Stimulated activated CD8-positive, alpha-beta memory T cell treated with anti-CD3 and anti-CD28 coated beads, Interleukin-15, amount 100 ng/mL, for 4 hours (primary cell): ENCODE measurements at regions not wholly inside any gene's neighbourhood (a gene's known extent, or its start where the extent isn't known, plus 50 kb on each side); places are given as distances from the start of the nearest gene placed in this dataset.
"Not testable (repeated sequence)": the region's sequence is repeated elsewhere in the genome, so short reads cannot be mapped to it uniquely, and the experiment has no call there.

Experiments used
- DNase-seq, 2 donors: peaks; one replicate each; pipeline ENCODE4 v3.0.0-alpha.2; 2020; ENCODE audit warnings: low read depth in 2 of 2

DNA sequence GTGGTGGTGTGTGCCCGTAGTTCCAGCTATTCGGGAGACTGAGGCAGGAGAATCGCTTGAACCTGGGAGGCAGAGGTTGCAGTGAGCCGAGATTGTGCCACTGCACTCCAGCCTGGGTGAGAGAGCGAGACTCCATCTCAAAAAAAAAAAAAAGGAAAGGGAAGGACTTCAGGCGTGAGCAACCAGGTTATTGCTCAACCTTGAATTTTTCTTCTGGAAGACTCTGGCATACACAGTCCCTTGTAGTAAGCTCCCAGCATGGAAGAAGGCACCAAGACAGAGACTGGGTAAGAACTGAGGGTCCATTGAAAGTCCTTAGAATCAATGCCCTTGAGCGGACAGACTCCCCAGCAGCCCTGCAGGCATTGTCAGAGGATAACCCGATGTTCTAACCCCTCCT is 75.0 kb downstream of the C9orf50 start:
- DNase-seq: not testable (repeated sequence)

DNA sequence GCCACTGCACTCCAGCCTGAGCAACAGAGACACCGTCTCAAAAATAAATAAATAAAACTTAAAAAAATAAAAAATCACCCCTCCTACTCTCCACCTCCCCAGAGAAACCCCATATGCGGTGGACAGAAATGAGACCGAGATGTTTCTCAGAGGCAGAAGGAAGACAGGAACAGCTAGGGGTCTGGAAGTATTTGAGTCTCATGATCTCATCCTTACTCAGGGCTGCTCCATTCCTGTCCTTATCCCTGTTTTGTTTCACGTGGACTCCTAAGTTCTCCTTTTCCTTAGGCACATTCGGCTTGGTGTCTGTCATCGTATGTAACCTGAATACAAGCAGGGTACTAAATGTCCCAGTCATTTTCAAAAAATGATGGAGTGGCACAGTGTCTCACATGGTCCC is 76.1 kb downstream of the C9orf50 start:
- DNase-seq: no peak

DNA sequence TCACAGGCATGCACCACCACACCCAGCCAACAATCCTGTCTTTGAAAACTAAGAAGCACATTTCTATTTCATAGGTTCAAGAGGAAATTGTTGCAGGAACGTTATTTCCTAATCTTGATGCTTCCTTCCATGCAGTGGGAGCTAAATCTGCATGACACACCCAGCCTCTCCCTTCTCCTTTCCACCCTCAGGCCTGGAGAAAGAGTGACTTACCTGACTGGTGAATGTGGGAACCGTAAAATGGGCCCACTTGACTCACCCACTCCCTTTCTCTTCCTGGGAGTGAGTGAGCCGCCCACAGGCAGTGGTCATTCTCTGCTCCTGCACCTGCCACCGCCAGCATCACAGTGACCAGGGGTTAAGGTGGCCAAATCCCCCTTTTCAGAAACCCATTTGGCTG is 78.2 kb downstream of the C9orf50 start:
- DNase-seq: no peak

DNA sequence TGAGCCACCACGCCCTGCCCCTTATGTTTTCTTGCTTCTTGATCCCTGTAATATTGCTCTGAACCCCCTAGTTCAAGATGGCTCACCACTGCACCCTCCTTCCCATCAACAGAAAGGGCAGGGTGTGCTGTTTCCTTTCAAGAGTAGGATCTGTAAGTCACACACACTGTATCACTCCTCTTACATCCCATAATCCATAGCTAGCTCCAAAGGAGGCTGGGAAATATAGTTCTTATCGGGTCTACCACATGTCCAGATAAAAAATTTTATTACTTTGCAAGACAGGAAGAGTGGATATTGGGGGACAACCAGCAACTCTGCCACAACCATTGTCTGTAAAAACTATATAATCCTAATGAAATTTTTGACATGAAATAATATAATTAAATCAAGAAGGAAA is 79.6 kb downstream of the C9orf50 start:
- DNase-seq: no peak

DNA sequence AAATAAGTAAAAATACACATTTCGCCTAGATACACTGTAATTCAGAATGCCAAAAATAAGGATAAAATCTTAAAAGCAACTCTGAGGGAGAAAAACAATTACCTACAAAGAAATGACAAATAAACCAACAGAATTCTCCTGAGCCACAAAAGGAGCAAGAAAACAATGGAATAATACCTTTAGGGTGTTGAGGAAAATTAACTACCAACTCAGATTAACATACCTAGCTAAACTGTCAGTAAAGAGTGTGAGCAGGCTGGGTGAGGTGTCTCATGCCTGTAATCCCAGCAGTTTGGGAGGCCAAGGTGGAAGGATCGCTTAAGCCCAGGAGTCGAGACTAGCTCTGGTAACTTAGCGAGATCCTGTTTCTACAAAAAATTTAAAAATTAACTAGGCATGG is 81.5 kb downstream of the C9orf50 start:
- DNase-seq: no peak

DNA sequence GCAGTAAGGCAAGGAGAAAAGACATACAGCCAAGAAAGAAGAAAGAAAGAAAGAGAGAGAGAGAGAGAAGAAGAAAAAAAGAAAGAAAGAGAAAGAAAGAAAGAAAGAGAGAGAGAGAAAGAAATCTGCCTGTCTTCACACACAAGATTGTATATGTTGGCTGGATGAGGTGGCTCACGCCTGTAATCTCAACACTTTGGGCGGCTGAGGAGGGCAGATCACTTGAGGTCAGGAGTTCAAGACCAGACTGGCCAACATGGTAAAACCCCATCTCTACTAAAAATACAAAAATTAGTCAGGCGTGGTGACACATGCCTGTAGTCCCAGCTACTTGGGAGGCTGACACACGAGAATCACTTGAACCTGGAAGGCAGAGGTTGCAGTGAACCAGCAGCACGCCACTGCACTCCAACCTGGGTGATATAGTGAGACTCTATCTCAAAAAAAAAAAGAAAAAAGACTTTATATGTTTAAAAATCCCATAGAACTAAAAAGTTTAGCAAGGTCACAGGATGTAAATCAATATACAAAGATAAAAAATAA is 89.0 kb downstream of the C9orf50 start:
- DNase-seq: not testable (repeated sequence)

DNA sequence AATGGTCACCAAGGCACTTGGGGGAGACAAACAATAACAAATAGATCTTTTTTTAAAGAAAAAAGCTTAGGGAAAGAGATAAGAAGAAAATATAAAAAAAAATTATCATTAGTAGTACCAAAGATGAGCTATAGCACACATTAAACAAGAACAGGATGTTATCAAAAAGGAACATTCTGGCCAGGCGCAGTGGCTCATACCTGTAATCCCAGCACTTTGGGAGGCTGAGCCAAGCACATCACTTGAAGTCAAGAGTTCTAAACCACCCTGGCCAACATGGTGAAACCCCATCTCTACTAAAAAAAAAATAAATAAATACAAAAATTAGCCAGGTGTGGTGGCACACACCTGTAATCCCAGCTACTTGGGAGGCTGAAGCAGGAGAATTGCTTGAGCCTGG is 92.9 kb downstream of the C9orf50 start:
- DNase-seq: not testable (repeated sequence)

DNA sequence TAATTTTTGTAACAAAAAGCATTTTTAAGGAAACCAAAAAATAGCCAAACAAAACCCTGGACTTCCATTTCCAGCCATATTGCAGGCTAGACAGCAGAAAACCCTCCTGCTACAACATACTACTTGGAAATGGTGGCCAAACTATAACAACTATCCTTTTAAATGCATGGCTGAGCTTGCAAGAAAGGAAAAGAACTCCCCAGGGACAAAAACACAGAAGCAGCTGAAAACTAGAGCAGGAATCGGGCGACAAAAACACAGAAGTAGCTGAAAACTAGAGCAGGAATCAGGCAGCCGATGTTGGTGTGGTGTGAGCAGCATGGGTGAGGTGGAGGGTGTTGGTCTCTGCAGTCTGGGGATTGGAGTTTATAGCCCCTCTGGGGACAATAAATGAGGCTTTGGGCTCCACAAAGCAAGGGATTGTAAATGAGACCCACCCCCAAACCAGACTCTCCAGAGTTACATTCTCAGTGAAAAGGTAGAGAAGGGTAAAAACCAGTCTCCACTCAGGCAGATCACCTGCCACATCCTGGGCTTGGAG is 95.2 kb downstream of the C9orf50 start:
- DNase-seq: no peak

DNA sequence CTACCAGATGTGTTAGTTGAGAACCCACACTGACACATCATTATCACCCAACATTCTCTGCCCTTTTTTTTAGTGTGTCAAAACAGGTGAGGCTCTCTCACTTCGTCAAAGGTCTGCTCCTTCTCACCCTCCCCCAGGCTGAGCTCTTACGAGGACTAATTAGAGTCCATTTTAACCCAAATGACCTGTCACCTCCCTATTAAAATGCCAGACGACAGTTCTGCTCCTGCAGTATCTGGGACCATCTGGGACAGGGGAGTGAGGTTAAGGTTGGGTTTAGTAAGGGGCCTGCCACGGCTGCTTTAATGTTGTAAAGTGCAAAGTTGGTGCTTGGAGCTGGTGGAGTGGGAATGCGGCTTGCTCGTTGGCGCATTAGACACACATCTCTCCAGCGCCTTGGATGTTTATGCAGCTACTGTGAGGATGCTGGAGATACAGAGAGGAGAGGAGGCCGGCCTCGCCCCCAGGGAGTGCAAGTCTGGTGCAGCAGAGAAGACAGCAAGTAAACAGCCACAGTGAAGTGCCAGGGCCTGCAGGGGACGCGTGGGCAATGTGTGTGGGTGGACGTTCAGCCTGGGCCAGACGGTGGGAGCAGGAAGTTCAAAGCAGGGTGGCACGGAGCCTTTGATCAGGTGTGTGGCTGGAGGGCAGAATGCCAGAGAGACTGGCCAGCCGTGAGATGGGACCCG is 96.2 kb downstream of the C9orf50 start:
- no peak for DNase-seq

DNA sequence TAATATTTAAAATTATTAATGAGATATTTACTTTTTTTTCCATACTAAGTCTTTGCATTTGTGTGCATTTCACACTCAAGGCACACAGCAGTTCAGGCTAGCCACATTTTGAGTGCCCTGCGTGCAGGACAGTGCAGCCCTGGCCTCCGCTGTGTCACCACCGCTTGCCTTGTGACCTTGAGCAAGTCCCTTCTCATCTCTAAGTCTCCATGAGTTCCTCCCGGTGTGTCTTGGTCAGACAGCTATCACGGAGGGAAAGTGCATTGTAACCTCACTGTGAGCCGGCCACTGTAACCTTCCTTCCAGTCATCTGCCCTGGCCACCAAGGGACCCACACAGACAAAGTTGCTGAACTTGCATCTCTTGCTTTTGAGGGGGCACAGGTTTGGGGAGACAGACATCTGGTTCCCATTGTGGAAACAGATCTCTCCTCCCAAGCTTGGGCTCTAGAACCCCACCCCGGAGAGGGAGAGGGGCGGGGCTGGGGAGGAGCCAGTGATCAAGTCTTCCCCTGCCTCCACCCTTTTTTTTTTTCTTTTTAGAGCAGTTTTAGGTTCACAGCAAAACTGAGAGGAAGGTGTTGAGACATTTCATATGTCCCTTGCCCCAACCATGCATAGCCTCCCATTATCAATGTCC is 96.8 kb downstream of the C9orf50 start:
- no peak for DNase-seq

DNA sequence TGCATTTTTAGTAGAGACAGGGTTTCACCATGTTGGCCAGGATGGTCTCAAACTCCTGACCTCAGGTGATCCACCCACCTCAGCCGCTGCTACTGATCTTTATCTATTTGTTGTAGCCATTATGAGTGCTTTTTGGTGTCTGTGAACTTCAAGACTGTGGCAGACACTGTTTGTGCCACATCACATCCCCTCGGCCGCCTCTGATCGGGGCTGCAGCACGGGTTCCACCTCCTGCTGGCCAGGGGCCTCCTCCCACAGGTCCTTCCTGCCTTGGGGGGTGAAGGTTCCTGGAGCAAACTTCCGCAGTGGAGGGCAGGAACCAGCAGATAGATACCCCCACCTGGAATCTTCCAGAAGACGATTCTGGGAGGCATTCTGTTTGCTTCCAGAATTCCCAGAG is 98.5 kb downstream of the C9orf50 start:
- no peak for DNase-seq

DNA sequence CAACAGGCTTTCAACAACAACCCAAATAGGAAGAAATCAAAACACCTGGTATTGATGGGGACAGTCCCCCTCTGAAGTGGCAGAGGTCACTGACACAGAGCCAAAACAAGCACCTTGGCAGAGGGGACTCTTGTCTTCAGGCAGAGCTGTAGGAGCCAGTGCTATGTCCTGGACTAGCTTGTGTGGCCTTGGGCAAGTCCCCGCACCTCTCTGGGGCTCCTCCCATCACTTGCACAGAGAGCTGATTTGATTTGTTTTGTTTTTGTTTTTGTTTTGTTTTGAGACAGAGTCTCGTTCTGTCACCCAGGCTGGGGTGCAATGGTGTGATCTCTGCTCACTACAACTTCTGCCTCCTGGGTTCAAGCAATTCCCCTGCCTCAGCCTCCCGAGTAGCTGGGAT is 100.8 kb downstream of the C9orf50 start:
- DNase-seq: no peak

DNA sequence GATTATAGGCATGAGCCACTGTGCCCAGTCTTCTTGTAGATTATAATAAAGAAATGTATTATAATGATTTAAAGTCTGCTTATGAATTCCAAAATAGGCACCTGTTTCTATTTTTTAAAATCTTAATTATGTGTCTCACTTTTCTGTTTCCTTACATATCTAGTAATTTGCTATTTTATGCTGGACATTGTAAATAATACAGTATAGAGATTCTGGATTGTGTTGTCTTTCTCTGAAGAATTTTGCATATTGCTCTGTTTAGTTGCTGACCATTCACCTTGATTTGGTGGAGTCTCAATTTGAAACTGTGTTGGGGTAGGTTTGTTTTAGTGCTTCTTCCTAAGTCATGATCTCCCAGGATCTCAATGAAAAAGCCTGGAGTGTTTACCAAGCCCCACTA is 102.8 kb downstream of the C9orf50 start:
- no peak for DNase-seq

DNA sequence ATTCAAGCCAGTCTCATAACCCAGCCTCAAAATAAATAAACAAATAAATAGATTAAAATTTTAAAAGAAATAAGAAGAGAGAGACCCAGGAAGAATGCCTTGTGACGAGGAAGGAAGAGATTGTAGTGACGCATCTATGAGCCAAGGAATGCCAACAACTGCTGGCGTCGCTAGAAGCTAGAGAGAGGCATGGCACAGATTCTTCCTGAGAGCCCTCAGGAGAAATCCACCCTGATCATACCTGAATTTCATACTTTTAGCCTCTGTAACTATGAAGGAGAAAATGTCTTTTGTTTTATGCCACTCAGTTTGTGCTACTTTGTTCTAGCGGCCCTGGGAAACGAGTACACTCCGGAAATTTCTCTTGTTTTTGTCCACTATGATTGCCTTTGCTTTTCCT is 103.9 kb downstream of the C9orf50 start:
- no peak for DNase-seq

DNA sequence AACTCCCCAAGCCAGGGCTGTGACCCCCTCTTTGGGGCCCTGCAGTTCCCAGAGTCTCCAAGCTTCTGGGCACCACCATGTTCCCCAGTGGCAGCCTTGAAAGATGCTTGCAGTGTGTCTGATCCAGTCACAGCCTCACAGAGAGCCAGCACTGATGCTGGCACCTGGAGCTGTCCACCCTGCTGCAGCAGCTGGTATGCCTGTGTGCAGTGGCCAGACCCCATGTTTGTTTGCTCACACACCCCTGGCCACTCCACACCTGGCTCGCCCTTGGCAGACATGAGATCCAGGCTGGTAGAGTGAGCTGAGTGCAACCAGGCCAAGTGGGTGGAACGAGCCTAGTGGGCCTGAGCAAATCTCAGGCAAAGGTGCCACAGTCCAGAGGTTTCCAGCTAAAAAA is 106.0 kb downstream of the C9orf50 start:
- DNase-seq: no peak

DNA sequence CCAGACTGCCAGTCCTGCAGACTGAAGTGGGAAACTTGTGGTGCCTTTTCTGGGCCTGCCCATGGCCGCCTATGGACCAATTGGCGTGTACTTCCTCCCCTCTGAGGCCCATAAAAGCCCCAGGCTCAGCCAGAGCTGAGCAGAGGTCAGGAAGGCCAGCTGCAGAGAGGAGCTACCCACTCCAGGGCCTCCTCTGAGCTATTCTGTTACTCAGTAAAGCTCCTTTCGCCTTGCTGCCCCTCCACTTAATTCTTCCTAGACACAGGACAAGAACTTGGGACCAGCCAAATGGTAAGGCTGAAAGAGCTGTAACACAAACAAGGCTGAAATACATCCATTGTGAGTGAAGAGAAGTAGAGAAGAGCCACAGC is 106.4 kb downstream of the C9orf50 start:
- DNase-seq: no peak

DNA sequence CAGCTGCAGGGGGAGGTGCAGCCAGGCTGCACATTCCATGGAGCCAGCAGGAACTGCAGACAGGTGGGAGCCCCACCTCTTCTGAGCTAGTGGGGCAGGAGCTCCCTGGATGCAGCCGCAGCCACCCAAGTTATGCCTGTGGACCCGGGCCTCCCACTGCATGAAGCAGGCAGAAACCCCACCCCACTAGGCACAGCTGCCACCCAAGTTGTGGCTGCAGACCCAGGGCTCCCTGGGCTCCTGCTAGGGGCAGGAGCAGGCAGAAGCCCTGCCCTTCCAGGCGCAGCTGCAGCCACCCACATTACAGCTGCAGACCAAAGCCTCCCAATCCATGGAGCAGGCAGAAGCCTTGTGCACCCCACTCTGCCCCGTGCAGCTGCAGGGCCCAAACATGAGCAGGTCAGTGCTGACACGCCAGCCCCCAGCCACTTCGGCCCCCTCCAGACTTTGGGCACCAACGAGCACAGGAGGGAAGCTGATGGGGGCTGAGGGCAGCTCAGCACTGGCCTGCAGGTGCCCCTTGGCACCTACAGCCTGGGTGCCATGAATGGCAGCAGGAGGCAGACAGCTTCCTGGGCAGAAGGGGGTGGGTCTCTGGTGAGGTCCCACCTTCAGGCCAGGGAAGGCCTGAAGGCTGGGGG is 106.9 kb downstream of the C9orf50 start:
- no peak for DNase-seq

DNA sequence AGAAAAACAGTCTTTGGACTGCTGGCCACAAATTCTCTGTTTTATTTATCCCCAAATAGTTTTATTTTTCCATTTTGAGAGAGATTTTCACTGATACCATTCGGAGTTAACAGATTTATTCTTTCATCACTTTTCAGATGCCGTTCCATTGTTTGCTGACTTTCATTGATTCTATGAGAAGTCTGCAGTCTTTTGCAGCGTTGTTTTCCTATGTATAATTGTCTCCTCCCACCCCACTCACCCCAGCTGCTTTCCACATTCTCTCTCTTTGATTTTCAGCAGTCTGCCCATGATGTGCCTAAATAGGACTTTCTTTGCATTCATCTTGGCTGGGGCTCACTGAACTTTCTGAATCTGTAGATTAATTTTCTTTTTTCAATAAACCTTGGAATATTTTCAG is 107.6 kb downstream of the C9orf50 start:
- DNase-seq: no peak

DNA sequence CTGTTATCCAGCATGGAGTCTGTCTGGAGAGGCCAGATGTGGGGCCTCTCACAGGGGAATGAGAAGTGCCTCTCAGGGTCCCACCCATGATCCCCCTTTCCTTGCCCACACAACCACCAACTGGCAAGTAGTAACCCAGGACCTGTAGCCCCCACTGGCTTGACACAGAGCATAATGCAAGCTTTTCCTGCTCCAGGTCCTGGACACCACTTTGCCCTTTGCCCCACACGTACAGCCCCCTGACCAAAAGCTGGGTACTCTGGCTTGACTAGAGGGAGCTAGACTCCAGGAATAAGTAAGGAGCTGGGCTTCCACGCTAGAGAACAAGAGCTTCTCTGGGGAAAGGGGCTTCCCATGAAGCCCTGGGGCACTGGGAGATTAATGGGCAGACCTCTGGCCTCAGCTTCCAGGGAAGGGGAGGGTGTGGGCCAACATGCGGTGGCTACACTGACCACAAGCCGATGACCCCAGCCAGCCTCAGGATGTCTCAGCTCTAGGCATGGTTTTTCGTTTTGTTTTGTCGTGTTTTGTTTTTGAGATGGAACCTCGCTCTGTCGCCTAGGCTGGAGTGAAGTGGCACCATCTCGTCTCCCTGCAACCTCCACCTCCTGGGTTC is 109.5 kb downstream of the C9orf50 start:
- no peak for DNase-seq

DNA sequence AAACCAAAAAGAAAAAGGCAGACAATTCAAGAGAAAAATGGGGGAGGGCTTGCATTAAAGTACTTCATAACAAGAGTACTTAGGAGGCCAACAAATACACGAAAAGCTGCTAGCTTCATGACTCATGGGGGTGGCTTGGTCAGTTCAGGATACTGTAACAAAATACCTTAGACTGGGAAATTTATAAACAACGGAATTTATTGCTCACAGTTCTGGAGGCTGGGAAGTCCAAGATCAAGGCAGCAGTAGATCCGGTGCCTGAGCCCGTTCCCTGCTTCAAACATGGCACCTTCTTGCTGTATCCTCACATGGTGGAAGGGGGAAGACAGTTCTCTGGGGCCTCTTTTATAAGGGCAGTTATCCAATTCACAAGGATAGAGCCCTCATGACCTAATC is 111.4 kb downstream of the C9orf50 start:
- no peak for DNase-seq

DNA sequence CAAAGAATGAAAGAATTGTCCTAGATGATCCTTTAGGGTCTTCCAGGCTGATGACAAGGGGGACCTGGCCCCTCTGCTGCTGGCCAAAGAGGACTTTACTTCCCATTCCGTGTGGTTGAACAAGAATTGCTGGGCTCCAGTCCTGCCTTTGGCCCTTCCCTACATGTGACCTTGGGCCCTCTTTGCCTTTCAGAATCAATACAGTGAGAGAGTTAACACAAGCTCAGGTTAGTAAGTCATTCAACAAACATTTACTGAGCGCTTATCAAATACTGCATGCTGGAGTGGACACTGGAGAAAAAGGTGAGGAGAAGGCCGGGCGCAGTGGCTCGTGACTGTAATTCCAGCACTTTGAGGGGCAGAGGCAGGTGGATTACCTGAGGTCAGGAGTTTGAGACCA is 113.1 kb downstream of the C9orf50 start:
- no peak for DNase-seq

DNA sequence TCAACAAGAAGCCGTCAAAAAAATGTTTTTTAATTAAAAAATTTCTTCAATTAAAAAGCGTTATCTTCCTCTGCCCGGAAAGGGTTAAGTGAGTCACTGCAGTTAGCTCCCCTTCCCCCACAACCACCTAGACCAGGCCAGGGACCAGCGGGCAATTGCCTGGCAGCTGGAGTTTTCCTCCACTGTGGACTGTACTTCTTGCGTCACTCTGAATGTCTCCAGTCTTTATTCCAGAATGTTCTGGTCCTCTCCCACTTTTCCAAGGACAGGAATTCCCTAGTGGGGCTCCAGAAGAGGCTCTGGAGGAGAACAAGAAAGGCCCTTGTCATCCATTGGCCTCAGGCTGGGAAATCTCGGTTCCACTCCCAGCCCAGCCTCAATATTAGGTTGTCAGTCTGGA is 114.0 kb downstream of the C9orf50 start:
- DNase-seq: no peak
